ENCODE measurements at regions not wholly inside any gene's neighbourhood (a gene's known extent, or its start where the extent isn't known, plus 50 kb on each side); places are given as distances from the start of the nearest gene placed in this dataset.
"Not testable (repeated sequence)": the region's sequence is repeated elsewhere in the genome, so short reads cannot be mapped to it uniquely, and the experiment has no call there.

- TF ChIP-seq CTCF, POLR2A (IDR thresholded peaks at IDR 0.05): not testable (repeated sequence)
Measured at GRCh38 chr4:4134368-4134767, 92.4 kb downstream of the OTOP1 start.

All from right lobe of liver (tissue), 4 donors.